HG03095 (cell line): ENCODE measurements at regions not wholly inside any gene's neighbourhood (a gene's known extent, or its start where the extent isn't known, plus 50 kb on each side); places are given as distances from the start of the nearest gene placed in this dataset.

Source experiments
- ATAC-seq: cut with Tn5 transposase; IDR thresholded peaks from one replicate; pipeline ENCODE4 v1.9.1; 2021; ENCODE audit warnings: moderate library complexity; ENCODE audit not compliant: unreplicated experiment

DNA sequence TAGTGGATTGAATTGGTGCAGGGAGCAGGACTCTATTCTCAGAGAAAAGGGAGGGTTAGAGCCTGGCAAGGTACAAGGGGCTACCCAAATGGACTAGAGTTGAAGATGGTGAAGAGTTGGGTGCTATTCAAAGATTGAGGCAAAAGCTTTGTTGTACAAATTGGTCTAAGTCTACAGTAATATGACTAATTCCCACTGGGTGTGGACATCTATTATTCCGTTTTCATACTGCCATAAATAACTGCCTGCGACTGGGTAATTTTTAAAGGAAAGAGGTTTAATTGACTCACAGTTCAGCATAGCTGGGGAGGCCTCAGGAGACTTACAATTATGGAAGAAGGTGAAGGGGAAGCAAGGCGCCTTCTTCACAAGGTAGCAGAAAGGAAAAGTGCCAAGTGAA lies 266.3 kb downstream of the TPBG start:
- ATAC-seq, result no peak

DNA sequence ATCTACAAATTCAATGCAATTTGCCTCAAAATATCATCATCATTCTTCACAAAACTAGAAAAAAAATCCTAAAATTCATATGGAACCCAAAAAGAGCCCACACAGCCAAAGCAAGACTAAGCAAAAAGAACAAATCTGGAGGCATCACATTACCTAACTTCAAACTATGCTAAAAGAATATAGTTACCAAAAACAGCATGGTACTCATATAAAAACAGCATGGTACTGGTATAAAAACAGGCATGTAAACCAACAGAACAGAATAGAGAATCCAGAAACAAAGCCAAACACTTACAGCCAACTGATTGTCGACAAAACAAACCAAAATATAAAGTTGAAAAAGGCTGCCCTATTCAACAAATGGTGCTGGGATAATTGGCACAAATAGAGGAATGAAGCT lies 278.1 kb downstream of the TPBG start:
- ATAC-seq, result no peak

DNA sequence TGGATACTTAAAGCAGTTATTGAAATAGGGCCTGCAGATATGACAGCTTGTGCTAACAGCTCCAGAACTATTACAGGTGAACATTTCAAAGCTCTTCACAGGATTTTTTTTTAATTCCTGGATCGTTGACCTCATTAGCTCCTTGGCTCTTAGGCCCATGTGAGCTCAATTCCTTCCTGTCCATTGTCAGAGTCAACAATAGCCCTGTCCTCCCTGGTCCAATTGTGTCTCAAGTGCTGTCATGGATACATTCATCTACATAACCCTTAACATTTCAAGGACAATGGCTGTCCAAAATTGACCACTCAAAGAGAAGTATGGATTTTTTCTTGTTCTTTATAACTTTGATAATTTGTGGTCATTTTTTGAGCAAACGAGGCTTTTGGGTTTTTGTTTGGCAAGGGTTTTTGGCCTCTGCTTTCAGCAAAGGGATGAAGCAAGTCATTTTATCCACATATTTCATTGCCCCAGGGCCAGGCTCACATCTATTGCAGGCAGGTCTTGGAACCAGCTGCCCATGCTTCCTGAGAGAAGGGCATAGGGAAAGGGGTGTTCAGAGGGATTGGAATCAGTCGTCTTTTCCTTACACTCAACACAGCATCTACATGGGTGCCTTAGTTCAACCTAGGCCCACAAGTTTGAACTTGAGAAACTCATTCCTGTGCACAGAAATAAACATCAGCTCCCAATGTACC lies 282.1 kb downstream of the TPBG start:
- no peak for ATAC-seq

DNA sequence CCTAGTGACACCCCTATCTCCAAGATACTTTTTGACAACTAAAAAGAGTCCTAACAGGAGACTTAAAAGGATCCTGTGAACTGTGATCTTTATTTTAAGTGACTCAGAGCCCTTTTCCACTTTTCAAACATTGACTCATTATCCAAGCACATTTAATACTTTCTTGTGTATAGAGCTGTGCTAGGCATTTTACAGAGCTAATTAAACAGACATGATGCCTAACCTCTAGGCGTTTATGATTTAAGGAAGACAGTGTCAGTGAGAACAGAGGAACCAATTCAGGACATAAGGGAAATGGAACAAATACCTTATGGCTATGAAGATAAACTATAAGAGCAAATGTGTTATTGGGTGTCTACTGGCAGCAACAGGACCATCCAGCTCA lies 282.6 kb downstream of the TPBG start:
- no peak for ATAC-seq

DNA sequence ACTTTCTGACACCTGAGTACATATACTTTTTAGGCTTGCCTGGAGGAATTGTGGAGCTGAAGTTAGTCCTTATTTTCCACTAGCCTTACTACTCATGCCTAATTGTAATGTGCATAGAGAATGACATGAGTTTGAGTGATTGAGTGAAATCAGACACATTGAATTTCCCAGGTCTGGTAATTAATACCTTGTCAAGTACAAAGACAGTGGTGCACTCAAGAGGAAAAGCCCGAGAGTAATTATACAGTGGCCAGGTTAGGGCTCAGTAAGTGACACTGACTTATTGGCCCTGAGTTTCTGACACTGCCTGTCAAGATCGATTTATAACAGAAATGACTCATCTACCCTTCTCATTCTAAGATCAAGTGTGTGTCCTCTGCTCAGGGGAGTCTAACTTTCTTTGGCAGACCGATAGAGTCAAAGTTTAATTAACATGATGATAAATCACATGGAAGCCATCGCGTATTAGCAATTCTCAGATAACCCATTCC lies 288.3 kb downstream of the TPBG start:
- no peak for ATAC-seq

DNA sequence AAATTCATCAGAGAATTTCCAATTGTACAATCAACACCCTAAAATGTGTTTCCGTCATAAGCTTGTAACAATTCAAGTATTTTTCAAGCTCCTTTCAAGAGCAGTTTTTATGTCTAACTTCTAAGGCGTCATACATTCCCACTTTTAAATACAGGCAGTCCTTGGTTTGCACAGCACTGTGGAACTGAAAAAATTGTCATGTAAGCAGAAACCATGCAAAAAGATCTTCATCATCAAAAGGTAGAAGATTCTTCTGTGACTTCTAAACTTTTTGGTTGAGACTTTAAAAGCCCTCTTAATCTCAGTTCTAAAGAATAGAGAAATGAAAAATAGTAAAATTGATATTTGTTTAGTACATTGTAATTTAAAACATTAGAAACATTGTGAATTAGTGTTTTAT lies 315.6 kb downstream of the TPBG start:
- no peak for ATAC-seq

DNA sequence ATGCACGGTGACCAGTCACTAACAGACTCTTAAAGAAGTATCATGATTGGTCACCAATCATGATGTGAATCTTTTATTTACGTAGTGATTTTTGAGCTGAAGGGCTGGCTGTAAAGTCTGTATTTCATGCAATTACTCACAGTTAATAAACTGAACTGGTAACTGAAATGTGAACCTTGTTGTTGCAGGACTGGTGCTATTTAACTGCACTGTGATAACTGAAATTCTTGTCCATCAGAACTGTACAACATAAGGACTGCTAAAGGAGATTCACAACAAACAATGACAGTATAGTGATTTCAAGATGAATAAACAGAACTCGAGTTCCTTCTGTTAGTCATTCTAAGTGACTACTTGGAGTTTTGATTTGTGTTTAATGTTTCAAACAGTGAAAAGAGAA lies 316.6 kb downstream of the TPBG start:
- ATAC-seq, result no peak

DNA sequence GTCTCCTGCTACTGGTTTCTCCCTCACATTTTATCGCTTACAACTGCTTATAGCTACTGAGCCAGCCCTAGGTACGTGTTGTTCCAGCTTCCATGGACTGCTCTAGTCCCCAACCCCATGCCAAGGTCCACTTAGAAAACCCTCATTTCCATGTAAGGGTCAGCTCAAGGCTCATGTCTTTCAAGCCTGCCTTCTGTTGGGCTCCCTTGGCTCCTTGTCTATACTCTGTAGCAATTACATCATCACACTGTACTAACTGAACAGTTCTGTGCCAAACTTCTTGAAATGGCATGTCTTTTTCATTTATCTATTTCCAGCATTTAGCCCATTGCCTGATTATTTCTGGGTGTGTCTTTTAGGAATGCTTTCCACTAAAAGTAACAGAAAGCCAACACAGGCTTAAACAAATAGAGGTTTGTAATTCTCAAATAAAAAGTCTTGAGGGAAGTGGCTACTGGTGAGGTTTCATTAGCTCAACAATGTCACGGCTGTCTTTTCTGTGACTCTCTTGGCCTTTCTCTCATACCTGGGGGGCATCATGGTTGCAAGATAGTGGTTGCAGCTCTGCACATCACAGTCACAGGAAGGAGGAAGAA lies 317.6 kb downstream of the TPBG start:
- ATAC-seq, result no peak

DNA sequence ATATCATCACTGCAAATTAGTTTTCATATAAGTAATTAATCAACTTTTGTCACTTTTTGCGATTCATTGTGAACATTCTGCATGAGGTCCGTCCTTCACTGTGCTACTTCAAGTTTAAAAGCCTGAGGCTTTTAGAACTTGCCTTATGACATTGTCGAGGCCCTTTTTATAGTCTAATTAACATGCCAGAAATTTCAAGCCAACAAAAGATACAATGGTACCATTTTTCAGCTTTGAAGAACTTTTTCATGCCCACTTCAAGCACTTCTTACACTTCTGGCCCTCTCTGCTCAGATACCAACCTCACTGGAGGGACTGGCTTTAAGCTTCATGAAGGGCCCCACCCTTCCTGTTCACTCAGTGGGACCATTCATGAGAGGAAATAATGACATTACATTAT lies 323.1 kb downstream of the TPBG start:
- no peak for ATAC-seq

DNA sequence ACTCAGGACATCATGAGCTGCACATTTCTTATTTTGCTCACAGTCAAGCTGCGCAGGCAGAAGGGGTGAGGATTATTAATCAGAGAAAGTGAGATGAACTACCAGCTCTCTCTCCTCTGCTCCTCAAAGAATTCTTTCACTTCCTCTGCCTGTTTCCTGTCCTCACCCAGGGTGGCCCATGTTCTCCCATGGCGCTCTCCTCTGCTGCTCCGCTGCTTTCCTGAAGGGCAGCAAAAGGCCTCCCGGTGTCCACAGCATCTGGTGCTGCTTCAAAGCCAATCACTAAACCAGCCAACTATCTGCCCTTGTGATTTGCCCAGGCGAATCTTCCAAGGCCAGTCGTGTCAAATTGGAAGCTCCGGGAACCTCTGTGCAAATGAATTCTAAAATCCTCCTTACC lies 324.2 kb downstream of the TPBG start:
- no peak for ATAC-seq

DNA sequence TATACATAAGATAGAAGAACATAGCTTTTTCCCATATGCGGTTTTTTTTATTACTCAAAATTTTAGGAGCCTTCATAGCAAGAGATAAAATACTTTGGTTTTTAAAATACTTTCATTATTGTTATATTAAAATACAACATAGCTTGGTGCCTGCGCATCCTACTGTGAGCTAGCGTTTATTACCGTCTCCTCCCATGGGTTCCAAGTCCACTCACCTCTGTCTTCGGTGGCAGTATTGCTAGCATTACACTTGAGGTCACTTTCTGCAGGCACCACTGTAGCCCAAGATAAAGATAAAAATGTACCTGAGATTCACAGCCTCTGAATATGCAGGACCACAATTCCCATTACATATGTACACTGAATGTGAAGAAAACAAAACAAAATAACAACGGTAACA lies 326.7 kb downstream of the TPBG start:
- no peak for ATAC-seq

DNA sequence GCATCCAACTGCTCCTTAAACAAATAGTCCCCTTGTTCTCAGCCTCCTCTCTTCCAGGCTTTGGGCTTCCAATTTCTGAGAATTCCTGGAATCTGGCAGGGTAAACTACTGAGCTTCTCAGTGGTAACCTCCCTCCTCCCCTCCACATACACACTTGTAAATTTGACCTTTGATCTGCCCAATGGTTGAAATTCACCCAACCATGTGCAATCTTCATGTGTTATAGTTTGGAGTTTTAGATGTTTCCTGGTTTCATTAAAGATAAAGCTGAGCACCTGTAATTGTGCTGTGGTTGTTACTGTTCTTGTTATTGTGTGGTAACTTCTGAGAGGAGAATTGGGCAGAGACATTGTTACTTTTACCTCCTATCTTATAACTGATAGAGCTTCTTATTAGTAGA lies 328.4 kb downstream of the TPBG start:
- no peak for ATAC-seq

DNA sequence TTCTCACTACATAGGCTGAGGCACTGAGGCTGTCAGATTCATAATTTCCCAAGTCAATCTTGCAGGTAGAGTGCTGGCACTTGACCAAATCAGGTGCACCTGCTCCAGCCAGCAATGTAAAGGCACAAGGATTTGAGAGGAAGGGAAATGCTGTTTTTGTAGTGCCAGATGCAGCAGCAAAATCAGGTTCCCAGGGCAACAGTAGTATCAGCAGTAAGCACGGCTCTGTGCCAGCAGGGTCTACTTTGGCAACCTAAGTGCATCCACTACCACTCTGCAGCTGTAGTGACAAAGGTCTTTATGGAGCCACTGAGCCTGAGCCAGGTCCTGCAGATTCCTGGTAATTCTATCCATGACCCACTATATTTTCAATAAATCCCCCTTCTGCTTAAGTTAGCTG lies 329.5 kb downstream of the TPBG start:
- no peak for ATAC-seq

DNA sequence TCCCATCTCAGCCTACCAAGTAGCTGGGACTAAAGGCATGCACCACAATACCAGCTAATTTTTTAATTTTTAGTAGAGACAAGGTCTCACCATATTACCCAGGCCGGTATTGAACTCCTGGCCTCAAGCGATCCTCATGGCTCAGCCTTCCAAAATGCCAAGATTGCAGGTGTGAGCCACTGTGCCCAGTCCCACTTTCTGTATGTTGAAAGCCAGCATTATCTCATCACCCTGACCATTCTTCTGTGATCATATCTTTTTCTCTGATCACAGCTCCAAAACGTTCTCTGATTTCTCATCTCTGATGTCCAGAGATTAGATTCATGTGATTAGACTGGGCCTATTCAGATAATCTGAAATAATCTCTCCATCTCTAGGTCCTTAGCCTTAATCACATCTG lies 337.7 kb downstream of the TPBG start:
- ATAC-seq, result no peak

DNA sequence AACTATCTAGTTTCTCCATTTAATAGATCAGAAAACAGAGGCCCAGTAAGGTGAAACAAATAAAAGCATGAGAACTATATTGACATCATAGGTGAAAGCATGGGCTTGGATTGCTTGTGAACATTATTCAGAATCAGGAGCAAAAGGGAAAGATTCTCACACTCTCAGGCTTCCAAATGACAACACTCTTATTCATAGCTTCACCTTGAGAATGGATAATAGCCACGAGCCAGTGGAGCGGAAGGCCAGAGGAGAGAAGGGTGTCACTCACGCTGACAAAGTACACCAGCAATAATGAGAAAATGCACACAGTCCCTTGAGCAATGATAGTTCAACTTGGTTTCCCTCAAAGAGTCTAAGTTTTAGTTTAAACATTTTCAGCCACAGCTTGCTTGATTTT lies 339.0 kb downstream of the TPBG start:
- ATAC-seq, result no peak

DNA sequence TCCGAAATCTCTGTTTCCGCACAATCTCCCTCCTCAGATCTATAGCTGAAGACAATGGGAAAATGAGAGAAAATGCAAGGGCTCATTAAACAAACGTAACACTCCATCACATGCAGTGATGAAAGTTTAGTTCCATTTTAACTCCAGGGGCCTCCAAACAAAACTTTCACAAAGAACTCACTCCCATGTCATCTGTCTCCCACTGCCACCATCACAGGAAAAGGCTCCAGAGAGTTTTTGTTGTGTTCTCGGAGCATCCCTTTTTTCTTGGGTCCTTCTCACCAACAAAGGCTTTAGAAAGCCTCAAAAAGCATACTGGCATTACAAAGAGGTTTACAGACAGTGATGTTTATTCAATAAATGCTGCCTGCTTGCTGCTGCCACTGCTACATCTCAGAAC lies 339.6 kb downstream of the TPBG start:
- ATAC-seq, result no peak

DNA sequence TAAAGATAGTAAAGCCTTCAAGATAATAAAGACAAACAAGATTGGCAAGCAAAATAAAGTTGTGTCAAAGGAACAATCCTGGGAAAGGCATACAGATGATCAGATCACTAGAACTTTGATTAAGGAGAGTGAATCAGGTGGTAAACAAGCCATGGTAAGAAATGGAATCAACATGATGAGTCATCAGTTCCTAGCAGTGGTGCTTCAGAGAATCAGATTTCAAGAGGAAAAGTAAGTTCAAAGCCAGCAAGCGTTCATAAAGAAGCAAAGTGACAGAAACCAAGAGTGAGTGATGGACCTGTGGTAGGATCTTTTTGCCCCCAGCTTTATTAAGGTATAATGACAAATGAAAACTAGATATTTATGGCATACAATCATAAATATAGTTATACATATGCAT lies 340.4 kb downstream of the TPBG start:
- no peak for ATAC-seq

DNA sequence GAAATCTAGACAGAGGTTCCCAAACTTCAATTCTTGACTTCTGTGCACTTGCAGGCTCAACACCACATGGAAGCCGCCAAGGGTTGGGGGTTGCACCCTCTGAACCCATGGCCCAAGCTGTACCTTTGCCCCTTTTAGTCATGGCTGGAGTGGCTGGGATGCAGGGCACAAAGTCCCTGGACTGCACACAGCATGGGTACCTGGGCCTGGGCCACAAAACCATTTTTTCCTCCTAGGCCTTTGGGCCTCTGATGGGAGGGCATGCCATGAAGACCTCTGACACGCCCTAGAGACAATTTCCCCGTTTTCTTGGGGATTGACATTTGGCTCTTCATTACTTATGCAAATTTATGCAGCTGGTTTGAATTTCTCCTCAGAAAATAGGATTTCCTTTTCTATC lies 342.0 kb downstream of the TPBG start:
- ATAC-seq, result no peak

DNA sequence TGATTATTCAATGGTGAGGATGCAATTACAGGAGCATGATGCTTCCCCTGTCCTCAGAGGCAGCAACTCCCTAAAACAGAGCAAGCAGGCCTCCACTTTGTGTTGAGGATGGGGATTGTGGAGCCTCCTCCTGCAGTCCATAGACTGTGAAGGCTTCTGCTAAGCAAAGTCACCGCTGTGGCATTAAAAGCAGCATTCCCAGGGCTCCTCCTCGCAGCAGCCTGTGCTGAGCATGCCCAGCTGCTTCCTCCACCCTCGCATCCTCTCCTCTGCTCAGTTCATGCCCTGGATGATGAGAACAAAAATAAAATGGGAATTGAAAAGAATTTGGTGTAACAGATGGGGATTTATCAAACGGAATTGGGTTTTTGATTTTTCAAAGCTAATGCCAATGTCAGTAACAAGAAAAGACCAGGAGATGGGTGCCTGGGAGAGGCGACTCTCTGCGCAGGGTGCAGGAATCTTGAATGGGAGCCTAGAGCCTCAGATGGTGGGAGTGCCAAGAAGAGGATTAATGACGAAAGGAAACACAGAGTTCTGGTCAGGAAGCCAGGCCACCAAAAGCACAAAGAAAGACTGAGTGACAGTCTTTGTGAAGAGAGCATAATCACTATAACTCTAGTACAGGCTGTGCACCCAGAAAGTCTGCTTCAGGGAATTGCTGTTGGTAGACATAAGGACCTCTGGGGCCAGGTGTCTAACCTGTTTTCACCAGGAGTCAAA lies 347.6 kb downstream of the TPBG start:
- ATAC-seq, result no peak

DNA sequence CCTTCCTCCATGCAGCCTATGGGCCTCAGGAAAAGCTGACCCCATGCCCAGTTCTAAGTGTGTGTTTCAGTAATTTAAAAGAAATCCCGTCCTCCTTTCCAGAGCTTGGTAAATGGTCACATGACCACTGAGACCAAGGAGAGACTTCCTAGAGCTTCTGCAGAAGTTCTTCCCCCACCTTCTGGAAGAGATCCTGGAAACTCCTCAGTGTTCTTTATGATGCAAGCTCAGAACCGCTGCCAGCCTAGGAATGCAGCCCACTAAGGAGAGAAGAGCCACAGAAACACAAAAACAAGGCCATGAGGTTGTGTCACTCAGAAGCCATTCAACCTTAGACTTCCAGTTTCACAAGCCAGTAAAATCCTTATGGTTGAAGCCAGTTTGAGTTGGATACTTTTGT lies 348.4 kb downstream of the TPBG start:
- no peak for ATAC-seq

DNA sequence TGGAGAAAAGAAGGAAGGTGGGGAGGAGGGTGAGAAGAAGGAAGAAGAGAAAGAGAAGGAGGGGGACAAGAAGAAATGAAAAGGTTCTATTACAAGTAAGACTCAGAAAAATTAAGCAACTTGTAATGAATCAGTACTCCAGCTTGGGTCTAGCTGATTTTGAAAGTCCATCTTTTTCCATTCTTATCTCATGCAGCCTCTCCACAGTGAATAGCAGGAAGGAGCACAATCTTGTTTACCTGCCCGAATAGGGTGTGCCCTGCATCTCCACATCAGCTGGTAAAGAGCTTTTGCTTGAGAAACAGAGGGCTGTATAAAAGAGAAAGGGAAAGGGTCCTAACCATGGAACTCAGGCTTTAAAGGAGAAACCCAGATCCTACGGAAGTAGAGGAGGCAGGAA lies 348.8 kb downstream of the TPBG start:
- ATAC-seq, result no peak

DNA sequence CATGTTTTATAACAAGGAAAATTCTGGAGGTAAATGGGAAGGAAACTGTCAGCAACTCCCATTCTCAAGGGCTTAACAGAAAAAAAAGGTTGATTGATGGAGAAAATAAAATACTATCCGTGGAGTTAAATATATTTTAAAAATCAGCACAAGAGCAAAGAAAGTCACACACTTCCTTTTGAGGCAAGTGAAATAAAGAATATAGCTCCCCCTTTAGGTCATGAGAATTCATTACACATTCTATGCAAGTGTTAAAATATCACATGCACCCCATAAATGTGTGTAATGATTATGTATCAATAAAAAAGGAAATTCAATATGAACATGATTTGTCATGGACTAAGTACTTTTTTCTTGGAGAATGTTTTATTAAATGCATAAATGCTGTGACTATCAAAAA lies 349.2 kb downstream of the TPBG start:
- ATAC-seq, result no peak
